ENCODE measurements at regions not wholly inside any gene's neighbourhood (a gene's known extent, or its start where the extent isn't known, plus 50 kb on each side); places are given as distances from the start of the nearest gene placed in this dataset.
A peak's percentile ranks its signal among the peaks of the same experiment; 100 is the strongest.

DNA sequence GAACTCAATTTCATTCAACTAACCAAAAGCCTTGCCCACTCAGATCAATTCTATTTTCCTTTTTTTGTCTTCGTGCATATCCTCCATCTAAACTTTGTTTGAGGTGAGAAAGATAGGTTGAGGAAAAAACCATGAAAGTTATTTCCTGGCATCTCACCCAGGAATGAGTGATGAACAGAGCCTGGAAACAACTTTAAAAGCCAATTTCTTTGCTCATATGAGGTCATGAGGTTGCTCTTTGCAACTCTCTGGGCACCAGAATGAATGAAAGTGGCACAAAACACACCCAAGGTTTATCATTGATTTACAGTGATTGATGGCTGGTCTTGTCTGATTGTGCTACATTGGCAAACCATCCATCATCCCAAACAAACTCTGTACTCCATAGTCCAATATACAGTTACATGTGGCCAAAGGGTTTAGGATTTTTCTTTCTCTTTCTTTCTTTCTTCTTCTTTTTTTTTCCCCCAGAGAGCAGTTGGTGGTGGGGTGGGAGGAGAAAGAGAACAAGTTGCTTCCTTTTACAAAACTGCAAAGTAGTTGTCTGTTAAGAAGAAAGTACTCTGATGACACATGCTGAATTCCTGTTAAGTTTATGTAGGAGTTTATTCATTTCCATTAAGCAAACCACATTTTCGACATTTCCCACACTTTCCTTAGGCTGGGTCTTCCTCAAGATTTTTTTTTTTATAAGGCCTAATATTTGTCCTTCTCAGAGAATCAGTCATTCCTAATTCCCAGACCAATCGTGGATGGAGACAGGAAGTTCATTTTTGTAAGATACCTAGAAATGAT, 575.9 kb upstream of the ZEB2 start:
- no peak overlapping the region for H3K4me3 ChIP-seq (ENCODE audit: low read depth, low read length)
- DNase-seq (ENCODE audit: low read depth): peak; percentile 78
- TF ChIP-seq, protein P1, sequence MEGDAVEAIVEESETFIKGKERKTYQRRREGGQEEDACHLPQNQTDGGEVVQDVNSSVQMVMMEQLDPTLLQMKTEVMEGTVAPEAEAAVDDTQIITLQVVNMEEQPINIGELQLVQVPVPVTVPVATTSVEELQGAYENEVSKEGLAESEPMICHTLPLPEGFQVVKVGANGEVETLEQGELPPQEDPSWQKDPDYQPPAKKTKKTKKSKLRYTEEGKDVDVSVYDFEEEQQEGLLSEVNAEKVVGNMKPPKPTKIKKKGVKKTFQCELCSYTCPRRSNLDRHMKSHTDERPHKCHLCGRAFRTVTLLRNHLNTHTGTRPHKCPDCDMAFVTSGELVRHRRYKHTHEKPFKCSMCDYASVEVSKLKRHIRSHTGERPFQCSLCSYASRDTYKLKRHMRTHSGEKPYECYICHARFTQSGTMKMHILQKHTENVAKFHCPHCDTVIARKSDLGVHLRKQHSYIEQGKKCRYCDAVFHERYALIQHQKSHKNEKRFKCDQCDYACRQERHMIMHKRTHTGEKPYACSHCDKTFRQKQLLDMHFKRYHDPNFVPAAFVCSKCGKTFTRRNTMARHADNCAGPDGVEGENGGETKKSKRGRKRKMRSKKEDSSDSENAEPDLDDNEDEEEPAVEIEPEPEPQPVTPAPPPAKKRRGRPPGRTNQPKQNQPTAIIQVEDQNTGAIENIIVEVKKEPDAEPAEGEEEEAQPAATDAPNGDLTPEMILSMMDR (IDR thresholded peaks at IDR 0.05; ENCODE audit: insufficient read depth, low read depth, low read length): no peak

DNA sequence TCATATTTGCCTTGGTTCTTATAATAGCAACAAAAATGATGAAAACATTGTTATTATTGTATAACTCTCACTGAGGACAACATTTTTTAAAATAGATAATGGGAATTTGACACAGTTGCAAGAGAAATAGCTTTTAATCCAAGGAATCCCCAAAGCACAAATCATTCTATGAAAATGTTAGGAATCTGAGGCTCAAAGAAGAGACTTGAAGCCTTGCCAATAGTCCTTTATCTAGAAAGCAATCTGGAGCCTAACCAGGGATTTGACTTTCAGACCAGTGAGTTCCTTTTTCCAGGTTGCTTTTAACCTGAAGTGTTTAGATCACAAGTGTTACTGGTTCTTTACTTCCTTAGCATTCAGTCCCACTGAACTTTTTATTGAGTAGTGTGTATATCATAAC, 574.5 kb upstream of the ZEB2 start:
- peak; percentile 33 for DNase-seq (ENCODE audit: low read depth)
- no peak overlapping the region for H3K4me3 ChIP-seq (ENCODE audit: low read depth, low read length)
- TF ChIP-seq, protein P1 (IDR thresholded peaks at IDR 0.05; ENCODE audit: insufficient read depth, low read depth, low read length): no peak

DNA sequence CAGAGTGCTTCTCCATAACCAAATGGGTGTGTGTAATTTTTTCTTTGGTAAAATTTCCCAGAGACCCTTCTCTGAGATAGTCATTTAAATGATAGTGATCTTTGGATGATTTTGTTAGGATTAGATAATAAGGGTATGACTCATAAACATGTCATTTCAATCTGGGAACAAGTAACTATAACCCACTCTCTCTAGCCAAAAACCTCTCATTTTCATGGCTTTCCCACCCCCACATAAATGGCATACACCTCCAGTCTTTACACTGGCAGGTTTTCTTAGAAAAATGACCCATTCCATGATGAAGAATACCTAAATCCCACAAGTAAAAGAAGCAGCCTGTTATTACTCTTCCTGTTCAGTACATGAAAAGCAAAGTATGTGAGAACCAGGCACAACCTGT, 572.0 kb upstream of the ZEB2 start:
- no peak overlapping the region for H3K4me3 ChIP-seq (ENCODE audit: low read depth, low read length)
- DNase-seq (ENCODE audit: low read depth): no peak
- TF ChIP-seq, protein P1 (IDR thresholded peaks at IDR 0.05; ENCODE audit: insufficient read depth, low read depth, low read length): no peak

DNA sequence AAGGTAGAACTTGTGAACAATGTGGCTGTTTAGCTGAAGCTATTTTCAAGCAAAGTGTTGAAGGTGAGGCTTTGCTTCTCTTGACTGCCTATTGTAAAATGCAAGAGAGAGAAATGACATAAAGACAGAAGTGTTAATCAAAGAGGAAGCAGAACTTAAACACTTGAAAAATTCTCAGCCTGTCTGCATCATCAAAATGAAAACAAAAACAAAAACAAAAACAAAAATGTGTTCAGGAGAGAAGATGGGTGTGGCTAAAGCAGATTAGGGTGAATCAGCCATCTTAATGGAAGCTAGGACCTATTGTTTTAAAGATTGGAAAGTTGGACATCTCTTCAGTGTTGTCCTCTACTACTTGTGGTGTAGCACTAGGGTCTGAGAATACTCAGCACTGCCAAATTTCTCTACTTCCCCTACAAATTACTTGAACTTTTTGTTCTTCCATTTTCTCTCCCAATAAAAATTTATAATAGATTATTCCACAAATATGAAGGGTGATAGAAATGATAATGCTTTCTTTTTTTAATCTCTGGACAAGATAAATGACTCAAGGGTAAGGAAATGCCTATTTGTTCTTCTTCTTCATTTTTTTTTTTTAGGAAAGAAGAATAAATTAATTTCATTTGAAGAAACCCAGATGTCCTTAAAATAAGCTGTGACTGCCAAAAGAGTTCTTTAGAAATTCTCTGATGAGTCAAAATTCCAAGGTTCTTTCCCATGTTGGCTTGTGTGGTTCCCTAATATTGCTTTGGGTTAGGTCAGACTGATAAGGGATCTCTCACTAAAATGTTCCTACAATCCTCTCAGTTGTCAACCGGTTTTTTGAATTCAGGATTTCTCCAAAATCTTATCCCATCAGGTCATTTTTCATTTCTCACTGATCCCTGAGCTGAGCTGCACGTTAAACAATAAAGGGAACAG, 571.2 kb upstream of the ZEB2 start:
- peak; percentile 67 for DNase-seq (ENCODE audit: low read depth)
- H3K4me3 ChIP-seq (ENCODE audit: low read depth, low read length): no peak overlapping the region
- TF ChIP-seq, protein P1 (IDR thresholded peaks at IDR 0.05; ENCODE audit: insufficient read depth, low read depth, low read length): no peak

DNA sequence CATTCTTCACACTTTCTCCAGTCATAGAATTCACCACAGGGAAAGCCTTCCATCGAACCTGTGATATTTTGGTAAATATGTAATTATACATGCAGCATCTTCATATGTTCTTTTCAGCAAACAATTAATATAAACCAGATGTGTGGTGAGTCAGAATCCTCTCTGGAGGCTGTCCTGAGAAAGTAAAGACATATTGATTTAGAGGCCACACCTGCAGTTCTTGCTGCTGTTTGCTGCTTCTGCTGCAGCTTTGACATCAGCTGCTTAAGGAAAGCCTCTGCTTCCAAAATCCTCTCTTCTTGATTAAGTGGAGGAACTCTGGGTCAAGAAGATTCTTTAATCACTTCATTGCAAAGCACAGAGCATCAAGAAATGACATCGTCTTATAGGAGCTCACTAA, 568.8 kb upstream of the ZEB2 start:
- no peak overlapping the region for H3K4me3 ChIP-seq (ENCODE audit: low read depth, low read length)
- peak; percentile 51 for DNase-seq (ENCODE audit: low read depth)
- TF ChIP-seq, protein P1 (IDR thresholded peaks at IDR 0.05; ENCODE audit: insufficient read depth, low read depth, low read length): no peak

DNA sequence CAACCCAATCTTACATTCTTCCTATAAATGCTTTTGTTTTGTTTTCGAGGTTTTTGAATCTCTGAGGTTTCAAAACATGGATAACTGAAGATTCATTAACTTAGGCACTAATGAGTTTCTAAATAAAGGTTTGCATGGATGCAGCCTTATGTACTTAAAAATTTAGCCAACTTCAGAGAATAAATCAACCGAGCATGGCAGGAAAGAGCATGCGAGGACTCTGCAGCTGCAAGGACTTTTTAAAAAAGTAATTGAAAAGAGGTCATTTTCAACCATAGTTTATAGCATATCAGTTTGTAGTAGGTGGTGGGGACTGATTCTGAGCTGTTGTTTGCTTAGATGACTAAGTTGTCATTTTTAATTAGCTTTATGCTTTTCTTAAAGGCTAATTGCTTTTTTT, 567.0 kb upstream of the ZEB2 start:
- TF ChIP-seq, protein P1 (IDR thresholded peaks at IDR 0.05; ENCODE audit: insufficient read depth, low read depth, low read length): no peak
- no peak for DNase-seq (ENCODE audit: low read depth)
- H3K4me3 ChIP-seq (ENCODE audit: low read depth, low read length): no peak overlapping the region
